GM12873 (cell line): ENCODE measurements at regions not wholly inside any gene's neighbourhood (a gene's known extent, or its start where the extent isn't known, plus 50 kb on each side); places are given as distances from the start of the nearest gene placed in this dataset.

Experiments
- CTCF ChIP-seq: IDR thresholded peaks from 2 replicates; pipeline ENCODE4 v1.5.1; 2012; ENCODE audit warnings: low read depth, mild to moderate bottlenecking, moderate library complexity, low read length, control low read depth; ENCODE audit not compliant: insufficient read depth; ENCODE audit errors: missing control alignments

GRCh38 chr3:168271932-168272331, 176.2 kb upstream of the GOLIM4 start:
- no peak for TF ChIP-seq CTCF

- no peak for TF ChIP-seq CTCF
Observed at GRCh38 chr3:168269001-168269400, 173.3 kb upstream of the GOLIM4 start.

- TF ChIP-seq CTCF = no peak
Observed at GRCh38 chr3:168267179-168267578, 171.5 kb upstream of the GOLIM4 start.

- TF ChIP-seq CTCF = no peak
Observed at GRCh38 chr3:168266335-168266734, 170.6 kb upstream of the GOLIM4 start.

- TF ChIP-seq CTCF = no peak
Observed at GRCh38 chr3:168262887-168263286, 167.2 kb upstream of the GOLIM4 start.

- TF ChIP-seq CTCF = no peak
Observed at GRCh38 chr3:168260859-168261258, 165.1 kb upstream of the GOLIM4 start.

- TF ChIP-seq CTCF = no peak
Observed at GRCh38 chr3:168251371-168251770, 155.6 kb upstream of the GOLIM4 start.
